ENCODE measurements at regions not wholly inside any gene's neighbourhood (a gene's known extent, or its start where the extent isn't known, plus 50 kb on each side); places are given as distances from the start of the nearest gene placed in this dataset.
"Not testable (repeated sequence)": the region's sequence is repeated elsewhere in the genome, so short reads cannot be mapped to it uniquely, and the experiment has no call there.

GRCh38 chr4:24196785-24197184 is 306.9 kb upstream of the PPARGC1A start:
- no peak for ATAC-seq

- ATAC-seq: no peak
Observed at GRCh38 chr4:24195991-24196736, 306.3 kb upstream of the PPARGC1A start.

GRCh38 chr4:24192018-24192641 is 302.3 kb upstream of the PPARGC1A start:
- no peak for ATAC-seq

GRCh38 chr4:24190761-24191695 is 301.2 kb upstream of the PPARGC1A start:
- no peak for ATAC-seq

- no peak for ATAC-seq
Observed at GRCh38 chr4:24188459-24188858, 298.6 kb upstream of the PPARGC1A start.

GRCh38 chr4:24186466-24186865 is 296.6 kb upstream of the PPARGC1A start:
- no peak for ATAC-seq

- ATAC-seq: peak; percentile 47
Observed at GRCh38 chr4:24181005-24181404, 291.2 kb upstream of the PPARGC1A start.

GRCh38 chr4:24180586-24180985 is 290.7 kb upstream of the PPARGC1A start:
- ATAC-seq: peak; percentile 35

GRCh38 chr4:24179201-24179840 is 289.5 kb upstream of the PPARGC1A start:
- no peak for ATAC-seq

- ATAC-seq: not testable (repeated sequence)
Observed at GRCh38 chr4:24177443-24177842, 287.6 kb upstream of the PPARGC1A start.

- no peak for ATAC-seq
Observed at GRCh38 chr4:24175707-24176106, 285.9 kb upstream of the PPARGC1A start.

- ATAC-seq: no peak
Observed at GRCh38 chr4:24174602-24175001, 284.8 kb upstream of the PPARGC1A start.

- ATAC-seq: no peak
Observed at GRCh38 chr4:24172406-24172805, 282.6 kb upstream of the PPARGC1A start.

GRCh38 chr4:24169956-24170355 is 280.1 kb upstream of the PPARGC1A start:
- no peak for ATAC-seq

- ATAC-seq: no peak
Observed at GRCh38 chr4:24168658-24169057, 278.8 kb upstream of the PPARGC1A start.

- ATAC-seq: no peak
Observed at GRCh38 chr4:24166501-24166900, 276.7 kb upstream of the PPARGC1A start.

- ATAC-seq: no peak
Observed at GRCh38 chr4:24164797-24165196, 274.9 kb upstream of the PPARGC1A start.

GRCh38 chr4:24164054-24164693 is 274.3 kb upstream of the PPARGC1A start:
- ATAC-seq: no peak

- no peak for ATAC-seq
Observed at GRCh38 chr4:24163314-24163713, 273.5 kb upstream of the PPARGC1A start.

- ATAC-seq: no peak
Observed at GRCh38 chr4:24160358-24160757, 270.5 kb upstream of the PPARGC1A start.

GRCh38 chr4:24158031-24158430 is 268.2 kb upstream of the PPARGC1A start:
- ATAC-seq: no peak

GRCh38 chr4:24150034-24150433 is 260.2 kb upstream of the PPARGC1A start:
- no peak for ATAC-seq

Data from esophagus mucosa (tissue), 1 donor.